ENCODE measurements at regions not wholly inside any gene's neighbourhood (a gene's known extent, or its start where the extent isn't known, plus 50 kb on each side); places are given as distances from the start of the nearest gene placed in this dataset.

- no peak for TF ChIP-seq IRF1 (CRISPR knock-in tag; IDR thresholded peaks at IDR 0.05; ENCODE audit: borderline replicate concordance)
- no peak for TF ChIP-seq CTCF (IDR thresholded peaks at IDR 0.05 in 2 of 3, conservative IDR thresholded peaks at IDR 0.05 in 1 of 3; ENCODE audit: insufficient read depth in 2 of 3, low read depth in 1 of 3, low read length in 3 of 3)
- TF ChIP-seq YY1 (IDR thresholded peaks at IDR 0.05; ENCODE audit: borderline replicate concordance in 1 of 3, control insufficient read depth in 1 of 3, extremely low read depth in 1 of 3, insufficient read depth in 3 of 3, insufficient read length in 1 of 3, insufficient replicate concordance in 2 of 3, low read depth in 1 of 3, low read length in 2 of 3) = no peak
- TF ChIP-seq MEF2D (tag; conservative IDR thresholded peaks at IDR 0.05; ENCODE audit: low read depth) = no peak
- no peak for TF ChIP-seq U2AF1 (optimal IDR thresholded peaks at IDR 0.05; ENCODE audit: low read depth, low read length)
- no peak for TF ChIP-seq ZNF324 (CRISPR knock-in tag; IDR thresholded peaks at IDR 0.05)
- no peak for TF ChIP-seq NR4A1 (CRISPR knock-in tag; IDR thresholded peaks at IDR 0.05)
- TF ChIP-seq NR4A1 (tag; IDR thresholded peaks at IDR 0.05) = no peak
Observed at GRCh38 chr11:135022454-135022853, 610.4 kb upstream of the B3GAT1 start.
